Fibroblast of peridontal ligament (primary cell): ENCODE measurements at regions not wholly inside any gene's neighbourhood (a gene's known extent, or its start where the extent isn't known, plus 50 kb on each side); places are given as distances from the start of the nearest gene placed in this dataset.

ENCODE experiments used
- DNase-seq: peaks from one replicate; pipeline ENCODE4 v3.0.0-alpha.2; 2010; ENCODE audit errors: extremely low read depth

GRCh38 chr17:5635949-5636348 lies 51.6 kb upstream of the NLRP1 start:
- DNase-seq: no peak

GRCh38 chr17:5638596-5638995 lies 54.3 kb upstream of the NLRP1 start:
- DNase-seq: no peak

DNA sequence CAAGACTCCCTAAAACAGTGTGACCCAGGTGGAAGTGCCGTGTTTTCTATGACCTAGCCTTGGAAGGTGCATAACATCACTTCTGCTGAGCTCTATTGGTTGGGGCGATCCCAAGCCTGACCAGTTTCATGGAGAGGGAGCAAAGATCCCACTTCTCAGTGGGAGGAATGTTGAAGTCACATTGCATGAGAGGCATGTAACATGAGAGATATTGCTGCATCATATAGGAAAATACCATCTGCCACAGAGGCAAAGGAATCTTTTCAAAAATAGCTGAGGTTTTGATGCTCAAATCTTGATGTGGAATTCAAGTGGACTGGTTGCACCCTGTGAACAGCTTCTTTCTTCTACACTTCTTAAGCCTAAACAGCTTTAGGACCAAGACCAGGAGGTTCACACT lies 56.4 kb upstream of the NLRP1 start:
- peak; percentile 78 for DNase-seq

- DNase-seq: no peak
These were observed 58.4 kb upstream of the NLRP1 start for GRCh38 chr17:5642752-5643151.

- DNase-seq: no peak
These were observed 59.8 kb upstream of the NLRP1 start for GRCh38 chr17:5644065-5644464.

DNA sequence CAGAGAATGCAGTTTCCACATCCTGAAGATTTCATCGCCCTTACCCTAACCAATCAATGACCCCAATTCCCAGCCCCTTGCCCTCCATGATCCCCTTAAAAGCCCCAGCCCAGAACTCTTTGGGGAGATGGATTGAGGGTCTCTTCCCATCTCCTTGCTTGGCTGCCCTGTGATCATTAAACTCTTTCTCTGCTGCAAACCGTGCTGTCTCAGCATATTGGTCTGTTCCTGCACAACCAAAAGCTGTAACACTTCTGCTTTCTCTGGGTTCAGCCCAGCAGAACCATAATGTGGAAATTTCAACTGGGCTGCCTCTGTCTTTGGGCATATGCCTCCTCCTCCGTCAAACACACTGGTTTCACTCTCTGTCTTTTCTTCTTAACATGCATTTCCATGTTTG lies 67.0 kb upstream of the NLRP1 start:
- DNase-seq: no peak

DNA sequence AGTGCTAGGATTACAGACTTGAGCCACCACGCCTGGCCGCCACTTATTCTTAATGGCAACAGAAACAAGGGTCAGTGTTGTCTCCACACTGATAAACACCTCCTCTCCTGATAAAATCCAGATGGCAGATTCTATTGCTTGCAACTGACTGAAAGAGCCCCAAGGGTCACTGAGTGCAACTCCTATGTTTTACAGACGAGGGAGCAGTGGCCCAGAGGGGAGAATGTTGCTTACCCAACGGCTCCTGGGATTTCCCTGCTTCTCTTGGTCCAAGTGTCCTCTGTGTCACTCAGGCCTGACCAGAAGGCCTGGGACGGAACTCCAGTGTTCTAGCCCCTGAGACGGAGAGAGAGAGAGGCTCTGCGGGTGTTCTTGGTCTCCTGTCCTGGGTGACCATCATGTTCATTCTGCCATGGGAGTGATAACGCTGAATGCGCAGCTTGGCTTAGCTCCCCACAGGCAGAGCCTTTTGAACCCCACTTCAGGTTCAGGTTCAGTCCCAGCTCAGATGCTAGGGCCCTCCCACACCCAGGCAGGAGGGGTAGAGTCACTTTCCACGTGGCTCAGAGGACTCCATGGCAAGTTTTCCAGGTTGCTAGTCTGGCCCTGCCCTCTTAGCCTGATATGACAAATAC lies 77.3 kb upstream of the NLRP1 start:
- DNase-seq: no peak

- DNase-seq: no peak
These were observed 78.2 kb upstream of the NLRP1 start for GRCh38 chr17:5662409-5663085.

GRCh38 chr17:5665164-5665563 lies 80.9 kb upstream of the NLRP1 start:
- no peak for DNase-seq

DNA sequence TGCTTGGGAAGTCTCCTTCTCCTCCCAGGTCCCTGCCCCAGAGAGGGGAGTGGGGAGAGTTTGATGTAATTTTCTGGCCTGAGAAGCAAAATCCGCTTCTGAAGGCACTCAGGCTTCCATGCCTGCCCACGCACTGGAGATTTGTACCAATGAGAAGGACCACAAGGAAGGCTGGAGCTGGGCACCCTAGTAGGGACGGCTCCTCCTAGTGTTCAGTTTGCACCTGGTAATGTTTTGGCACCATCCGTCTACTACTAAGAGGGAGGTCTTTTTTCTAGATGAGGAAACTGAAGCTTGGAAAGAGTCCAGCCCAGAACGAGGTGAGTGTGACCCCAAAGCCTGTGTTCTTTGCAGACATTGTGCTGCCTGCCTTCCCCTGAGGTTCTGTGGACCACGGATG lies 83.6 kb upstream of the NLRP1 start:
- no peak for DNase-seq

GRCh38 chr17:5668557-5669138 lies 84.3 kb upstream of the NLRP1 start:
- no peak for DNase-seq

DNA sequence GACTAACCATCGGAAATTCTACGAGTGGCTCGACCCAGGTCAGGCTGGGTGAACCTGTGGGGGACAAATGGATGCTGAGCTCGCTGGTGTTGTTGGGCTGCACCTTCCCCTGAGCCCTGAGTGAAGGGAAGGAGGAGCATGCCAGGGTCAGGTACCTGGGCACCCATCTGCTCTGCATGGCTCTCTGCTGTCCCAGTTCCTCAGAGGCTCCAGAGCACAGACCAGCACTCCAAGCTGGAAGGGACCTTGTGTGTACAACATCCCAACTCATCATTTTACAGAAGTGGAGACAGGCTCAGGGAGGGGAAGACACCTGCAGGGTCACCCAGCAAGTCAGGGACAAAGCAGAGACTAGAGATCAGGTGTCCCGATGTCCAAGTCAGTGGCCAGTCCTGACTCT lies 84.9 kb upstream of the NLRP1 start:
- no peak for DNase-seq

- DNase-seq: no peak
These were observed 87.8 kb upstream of the NLRP1 start for GRCh38 chr17:5672141-5672540.

DNA sequence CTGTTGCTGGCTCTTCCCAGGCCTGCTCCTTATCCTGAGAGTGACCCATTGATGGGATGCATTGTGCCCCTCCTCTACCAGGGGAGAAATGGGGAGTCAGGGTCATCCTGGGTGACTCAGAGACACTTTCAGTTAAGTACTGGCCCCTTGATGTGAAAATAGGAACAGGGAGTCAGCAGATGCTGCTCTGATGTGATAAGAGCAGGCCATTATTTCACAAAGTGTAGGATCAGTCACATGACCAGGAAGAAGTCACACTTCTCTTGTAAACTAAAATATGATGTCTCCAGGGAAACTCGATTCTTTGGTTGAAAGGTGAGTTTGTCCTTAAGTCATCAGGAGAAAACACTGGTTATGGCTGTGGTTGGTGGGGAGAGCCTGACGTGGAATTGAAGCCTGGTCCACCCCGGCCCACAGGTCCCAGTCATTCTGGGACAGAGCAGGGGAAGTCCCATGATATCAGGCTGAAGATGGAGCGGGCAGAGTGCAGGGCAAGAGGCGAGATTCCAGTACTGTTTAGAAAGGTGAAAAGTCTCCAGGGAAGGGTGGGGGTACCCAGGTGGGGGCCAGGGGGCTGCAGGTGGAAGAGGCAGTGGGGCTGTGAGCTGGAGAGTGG lies 88.6 kb upstream of the NLRP1 start:
- DNase-seq: no peak

GRCh38 chr17:5675625-5676421 lies 91.5 kb upstream of the NLRP1 start:
- peak; percentile 4 for DNase-seq

- peak; percentile 17 for DNase-seq
These were observed 93.3 kb upstream of the NLRP1 start for GRCh38 chr17:5677620-5678019.

GRCh38 chr17:5678171-5678570 lies 93.9 kb upstream of the NLRP1 start:
- no peak for DNase-seq

DNA sequence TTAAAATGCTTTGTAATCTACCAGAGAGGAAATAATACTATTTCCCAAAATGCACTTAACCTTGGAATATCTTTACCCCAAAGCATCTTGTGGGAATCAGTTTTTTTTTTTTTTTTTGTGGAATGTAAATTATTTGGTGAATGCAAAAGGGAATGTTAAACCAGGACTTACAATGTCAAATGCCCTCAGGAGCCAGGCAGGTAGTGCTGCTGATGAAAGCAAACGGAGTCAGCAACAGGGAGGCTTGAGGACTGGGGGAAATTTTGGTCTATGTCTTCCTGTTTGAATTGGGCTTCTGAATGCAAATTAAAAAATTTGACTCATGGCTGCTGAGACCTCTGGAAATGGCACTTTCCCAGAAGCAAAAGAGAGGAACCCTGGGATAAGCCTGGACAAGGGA lies 96.5 kb upstream of the NLRP1 start:
- DNase-seq: no peak

DNA sequence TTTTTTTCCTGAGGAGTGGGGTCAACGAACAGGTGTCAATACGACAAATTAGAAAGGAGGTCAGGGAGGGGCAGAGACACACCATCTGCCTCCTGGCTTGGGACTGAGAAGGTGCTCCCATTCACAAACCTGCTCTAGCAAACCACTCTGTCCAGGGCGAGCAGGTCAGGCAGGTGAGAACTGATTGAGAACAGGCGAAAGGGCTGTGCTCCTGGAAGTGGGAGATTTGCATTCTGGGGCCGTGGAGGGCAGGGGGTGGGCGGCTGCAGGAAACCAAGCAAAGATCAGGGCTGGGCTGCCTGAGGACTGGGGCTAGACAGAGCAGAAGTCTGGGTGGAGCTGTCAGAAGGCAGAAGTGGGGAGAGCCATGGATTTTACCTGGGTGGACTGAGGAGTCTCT lies 98.9 kb upstream of the NLRP1 start:
- no peak for DNase-seq

- no peak for DNase-seq
These were observed 101.8 kb upstream of the NLRP1 start for GRCh38 chr17:5686074-5686635.

DNA sequence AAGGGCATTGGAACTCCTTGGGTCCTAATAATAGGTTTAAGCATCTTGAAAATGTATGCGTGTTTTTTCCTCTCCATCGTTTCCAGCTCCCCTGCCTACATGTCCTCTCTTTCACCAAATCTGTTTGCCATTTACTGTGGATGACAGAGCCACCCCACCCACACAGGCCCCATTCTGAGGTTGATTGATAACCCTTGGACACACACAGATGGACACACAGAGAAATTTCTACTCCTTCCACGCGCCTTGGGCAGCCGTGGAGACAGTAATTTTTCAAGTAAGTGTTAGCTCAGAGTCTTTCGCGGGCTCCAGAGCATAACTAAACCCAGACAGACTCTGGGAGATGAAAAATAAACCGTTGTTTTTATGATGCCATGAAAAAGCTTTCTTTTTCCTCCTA lies 103.3 kb upstream of the NLRP1 start:
- no peak for DNase-seq

GRCh38 chr17:5693821-5694220 lies 109.5 kb upstream of the NLRP1 start:
- DNase-seq: no peak
